NOMO-1 treated with DMSO at 0.1 percent for 48 hours (cell line): ENCODE measurements at regions not wholly inside any gene's neighbourhood (a gene's known extent, or its start where the extent isn't known, plus 50 kb on each side); places are given as distances from the start of the nearest gene placed in this dataset.

ENCODE experiments used
- DNase-seq: peaks from one replicate; lab custom pipeline; 2025; ENCODE audit not compliant: unreplicated experiment; lab: John Stamatoyannopoulos, UW

- no peak for DNase-seq
These were observed 576.3 kb downstream of the PKHD1 start for GRCh38 chr6:51511081-51511480.

DNA sequence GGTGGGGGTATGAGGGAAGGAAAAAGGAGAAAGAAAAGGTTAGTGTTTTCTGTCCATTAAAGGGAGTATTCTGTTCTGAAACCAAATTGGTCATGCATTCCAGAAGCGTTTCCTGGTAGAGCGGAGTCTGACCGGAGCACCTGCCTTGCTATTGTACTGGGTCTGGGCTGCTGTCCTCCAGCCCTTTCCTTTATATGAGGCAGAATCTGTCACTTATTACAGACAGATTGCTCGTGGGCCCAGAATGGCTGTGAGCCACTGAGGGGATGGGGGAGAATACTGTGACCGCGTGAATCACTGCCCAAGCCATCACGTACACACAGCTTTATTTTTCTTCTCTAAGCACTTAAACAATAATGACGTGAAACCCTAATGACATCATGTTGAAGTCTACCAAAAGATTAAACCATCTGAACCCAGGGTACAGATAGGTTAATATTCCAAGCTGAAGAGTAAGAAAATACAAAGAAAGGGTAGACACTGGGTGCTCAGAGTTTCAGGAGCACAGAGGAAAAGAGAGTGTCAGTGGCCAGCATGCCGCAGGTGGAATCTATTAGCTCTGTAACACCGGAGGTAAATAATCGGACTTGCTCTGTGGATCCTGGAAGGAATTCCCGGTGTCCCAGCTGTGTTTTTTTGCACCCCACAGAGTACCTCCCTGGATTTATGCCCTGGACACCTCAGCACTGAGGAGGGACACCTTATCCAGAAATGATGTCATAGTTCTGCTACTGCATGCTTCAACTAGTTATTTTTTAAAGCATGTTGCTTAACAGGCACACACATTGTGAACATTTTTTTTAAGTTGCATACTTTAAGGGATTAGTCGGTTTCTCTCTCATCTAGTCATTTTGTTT is 573.3 kb downstream of the PKHD1 start:
- DNase-seq, result no peak

DNA sequence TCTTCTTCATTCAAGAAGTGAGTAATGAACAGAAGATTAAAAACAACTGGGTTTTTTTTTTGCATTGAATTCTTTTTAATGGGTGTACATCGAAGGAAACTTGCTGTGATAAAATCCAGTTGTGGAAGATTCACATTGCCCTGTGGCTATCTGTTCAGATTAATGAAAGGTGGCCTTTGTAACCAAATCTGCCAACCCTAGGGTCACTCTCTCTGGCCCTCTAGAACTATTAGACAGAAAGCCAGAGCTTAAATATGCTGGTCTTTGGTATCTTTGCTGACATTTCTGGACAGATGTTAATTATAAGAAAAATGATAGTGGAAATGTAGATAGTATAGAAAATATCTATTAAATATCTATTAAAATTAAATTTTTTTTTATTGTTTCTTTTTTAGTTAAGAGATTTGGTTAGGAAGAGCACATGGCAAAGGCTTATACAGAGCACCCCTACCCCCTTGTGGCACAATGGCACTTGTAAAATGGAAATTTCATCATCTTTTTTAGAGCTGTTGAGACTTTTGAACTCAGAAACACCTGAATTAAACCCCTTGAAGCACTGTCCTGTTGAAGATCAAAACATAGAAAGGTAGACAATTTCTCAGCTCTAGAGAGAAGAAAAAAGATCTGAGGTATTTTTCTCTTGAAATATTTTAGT is 572.5 kb downstream of the PKHD1 start:
- no peak for DNase-seq

- no peak for DNase-seq
These were observed 561.4 kb downstream of the PKHD1 start for GRCh38 chr6:51526049-51526448.

GRCh38 chr6:51526922-51527321 is 560.5 kb downstream of the PKHD1 start:
- DNase-seq, result no peak

DNA sequence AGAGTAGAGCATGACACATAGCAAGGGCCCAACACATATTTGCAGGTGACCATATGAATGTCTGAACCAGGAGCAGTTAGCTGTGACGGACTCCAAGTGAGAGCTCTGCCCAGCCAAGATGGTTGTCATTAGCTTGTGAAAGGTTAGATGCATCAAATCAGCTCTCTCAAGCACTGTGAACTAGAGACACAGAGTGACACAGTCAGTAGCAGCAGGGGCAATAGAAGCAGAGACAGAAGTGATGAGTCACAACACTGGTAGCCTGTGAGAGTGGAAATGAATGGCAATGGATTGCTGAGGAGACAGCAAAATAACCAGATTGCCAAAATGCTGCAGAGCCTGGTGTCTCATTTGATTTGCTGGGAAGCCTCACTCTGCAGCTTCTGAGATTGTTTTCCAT is 558.9 kb downstream of the PKHD1 start:
- DNase-seq, result no peak

- no peak for DNase-seq
These were observed 558.2 kb downstream of the PKHD1 start for GRCh38 chr6:51529240-51529639.

DNA sequence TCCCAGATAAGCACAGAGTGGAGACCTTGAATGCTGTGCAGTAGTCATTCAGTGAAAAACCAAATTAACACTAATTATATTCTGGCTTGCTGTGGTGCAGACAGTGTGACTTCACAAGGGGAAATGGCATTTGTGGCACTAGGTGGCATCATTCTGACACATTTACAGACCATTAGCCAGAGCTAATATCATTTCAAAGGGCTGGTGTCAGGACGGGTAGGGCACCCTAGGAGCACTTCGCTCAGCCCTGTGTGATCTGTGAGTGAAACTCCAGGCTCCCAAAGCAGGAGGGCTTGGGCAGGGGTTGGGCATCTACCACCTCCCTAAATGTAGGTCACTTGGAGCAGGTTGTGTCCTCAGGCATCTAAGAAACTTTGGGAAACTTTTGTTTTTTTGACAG is 555.8 kb downstream of the PKHD1 start:
- no peak for DNase-seq

DNA sequence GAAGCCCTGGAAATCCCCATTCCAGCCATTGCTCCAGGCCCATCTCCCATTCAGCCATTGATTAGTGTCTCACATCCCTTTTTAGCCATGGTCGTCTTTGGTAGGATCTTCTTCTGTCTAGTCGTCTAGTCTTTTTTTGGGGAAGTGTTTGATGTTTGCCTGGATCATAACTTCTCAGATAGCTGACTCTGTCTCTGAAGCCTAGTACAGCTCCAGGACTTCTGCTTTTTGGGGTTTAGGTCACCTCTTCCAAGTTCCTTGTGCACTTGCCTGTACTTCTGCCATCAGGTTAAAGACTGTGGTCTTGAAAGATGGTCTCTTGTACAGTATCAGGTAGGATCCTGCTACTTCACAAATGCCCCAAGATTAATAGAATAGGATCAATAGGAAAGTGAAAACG is 553.5 kb downstream of the PKHD1 start:
- peak; percentile 15 for DNase-seq

- no peak for DNase-seq
These were observed 552.1 kb downstream of the PKHD1 start for GRCh38 chr6:51535327-51535726.

DNA sequence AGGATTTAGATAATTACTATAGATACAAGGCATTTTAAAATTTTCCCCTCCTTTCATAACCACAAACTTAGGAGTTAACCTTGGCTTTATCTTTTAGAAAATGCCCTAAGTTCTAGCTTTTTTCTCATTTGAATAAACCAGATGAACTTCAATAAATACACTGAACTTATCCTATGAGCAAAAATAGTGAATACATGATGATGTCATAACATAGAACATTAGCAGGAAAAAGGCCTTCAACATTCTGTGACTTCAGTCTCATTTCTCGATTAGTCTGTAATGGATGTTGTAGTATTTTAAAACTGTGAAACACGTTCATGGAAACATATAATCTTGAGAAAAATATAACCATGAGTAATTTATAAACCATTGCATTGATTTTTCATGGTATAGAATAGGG is 550.7 kb downstream of the PKHD1 start:
- no peak for DNase-seq

DNA sequence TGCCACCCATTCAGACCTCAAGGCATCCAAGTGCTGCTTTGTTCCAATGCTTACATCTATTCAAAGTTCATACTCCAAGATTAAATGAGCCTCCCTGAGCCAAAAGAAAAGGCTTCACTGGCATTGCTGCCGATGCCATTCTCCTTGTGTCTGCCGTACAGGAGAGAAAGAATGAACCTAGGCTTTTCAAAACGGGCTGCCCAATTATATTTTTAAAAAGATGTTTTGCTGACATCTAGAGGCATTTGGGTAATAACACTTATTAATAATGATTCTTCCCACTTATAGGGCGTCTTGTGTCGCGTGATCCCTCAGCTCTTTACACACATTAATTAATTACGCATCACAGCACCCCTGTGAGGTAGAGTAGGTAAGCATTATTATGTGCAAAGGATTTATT is 545.6 kb downstream of the PKHD1 start:
- no peak for DNase-seq

- no peak for DNase-seq
These were observed 544.9 kb downstream of the PKHD1 start for GRCh38 chr6:51542475-51542874.

DNA sequence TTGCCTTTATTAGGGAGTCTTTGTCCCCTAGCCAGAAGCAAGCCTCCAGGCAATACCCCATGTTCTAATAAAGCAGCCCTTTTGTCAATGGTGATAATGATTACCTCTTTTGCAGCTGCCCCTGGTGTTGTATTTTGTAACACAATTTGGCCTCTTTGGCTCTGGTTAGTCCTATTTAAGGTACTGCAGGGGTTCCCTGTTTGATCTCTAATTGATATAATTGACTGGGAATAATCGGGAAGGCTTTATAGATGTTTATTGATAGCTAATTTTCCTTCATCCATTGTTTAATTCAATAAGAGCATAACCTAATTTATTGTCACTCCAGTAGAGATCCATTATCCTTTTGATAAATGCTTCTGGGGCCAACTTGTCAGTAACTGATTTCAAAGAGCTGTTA is 537.2 kb downstream of the PKHD1 start:
- DNase-seq, result no peak

GRCh38 chr6:51552435-51552834 is 535.0 kb downstream of the PKHD1 start:
- no peak for DNase-seq

DNA sequence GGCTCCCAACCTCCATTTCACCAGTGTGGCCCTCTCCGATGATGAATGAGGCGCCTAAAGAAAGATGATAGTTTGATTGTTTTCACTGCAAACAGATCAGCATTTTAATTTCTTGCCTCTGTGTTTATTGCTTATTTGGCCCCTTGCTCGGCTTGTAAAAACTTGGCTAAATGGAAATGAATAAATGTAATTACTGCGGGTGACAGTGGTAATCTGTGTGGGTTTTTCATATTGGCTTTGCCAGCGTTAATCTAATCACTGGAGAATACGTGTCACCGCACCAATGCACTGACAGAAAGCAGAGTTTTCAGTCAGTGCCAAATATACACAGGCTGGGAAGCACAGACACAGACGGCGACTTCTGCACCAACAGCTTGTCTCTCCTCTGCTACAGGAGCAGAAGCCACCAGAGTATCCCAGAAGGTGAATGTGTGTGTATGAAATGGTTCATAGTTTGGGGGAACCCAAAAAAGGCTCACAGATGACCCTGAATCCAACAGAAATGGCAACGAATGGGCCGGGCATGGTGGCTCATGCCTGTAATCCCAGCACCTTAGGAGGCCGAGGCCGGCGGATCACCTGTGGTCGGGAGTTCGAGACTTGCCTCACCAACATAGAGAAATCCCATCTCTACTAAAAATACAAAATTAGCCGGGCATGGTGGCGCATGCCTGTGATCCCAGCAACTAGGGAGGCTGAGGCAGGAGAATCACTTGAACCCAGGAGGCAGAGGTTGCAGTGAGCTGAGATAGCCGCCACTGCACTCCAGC is 534.0 kb downstream of the PKHD1 start:
- DNase-seq, result no peak

DNA sequence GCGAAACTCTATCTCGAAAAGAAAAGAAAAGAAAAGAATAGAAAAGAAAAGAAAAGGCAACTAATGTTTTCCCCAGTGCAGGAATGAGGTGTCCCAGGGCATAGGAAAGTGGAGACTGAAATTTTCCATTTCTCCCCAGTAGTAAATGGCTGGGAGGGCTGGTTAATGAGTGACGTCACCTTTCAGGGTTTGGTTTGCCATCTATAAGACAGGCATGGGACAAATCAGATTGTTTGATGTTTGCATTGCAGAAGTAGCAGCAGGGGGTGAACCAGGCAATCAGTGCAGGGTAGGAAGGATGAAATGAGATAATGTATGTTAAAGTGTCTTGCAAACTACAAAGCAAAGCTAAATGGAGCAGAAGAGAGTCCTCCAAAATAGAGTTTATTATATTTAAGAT is 533.4 kb downstream of the PKHD1 start:
- DNase-seq, result no peak

GRCh38 chr6:51559059-51559458 is 528.4 kb downstream of the PKHD1 start:
- no peak for DNase-seq

DNA sequence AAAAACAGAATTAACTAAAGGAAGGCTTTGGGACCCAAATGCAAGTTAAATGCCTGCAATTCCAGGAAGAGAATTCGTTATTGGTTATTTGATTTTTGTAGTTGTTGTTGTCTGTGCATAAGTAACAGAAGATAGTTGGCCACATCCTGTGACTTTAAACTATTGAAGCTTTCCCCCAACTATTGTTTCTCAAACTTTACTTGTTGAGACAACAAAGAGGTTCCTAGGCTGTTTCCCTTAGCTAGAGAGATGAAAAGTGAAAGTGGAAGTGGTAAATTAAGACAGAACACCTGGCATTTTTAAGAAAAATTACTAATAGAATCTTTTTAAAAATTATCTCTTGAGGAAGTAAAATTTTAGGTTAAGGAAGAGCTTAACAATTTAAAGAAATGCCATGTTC is 525.2 kb downstream of the PKHD1 start:
- no peak for DNase-seq
